Transverse colon (tissue), 4 donors: ENCODE measurements at regions not wholly inside any gene's neighbourhood (a gene's known extent, or its start where the extent isn't known, plus 50 kb on each side); places are given as distances from the start of the nearest gene placed in this dataset.

ENCODE experiments used
- DNase-seq: peaks from one replicate; pipeline ENCODE4 v3.0.0-alpha.2; 2019
- H3K27ac ChIP-seq, 4 donors: fragments of 200-600 bp; sonication (generic); 2 replicates each; pipeline ENCODE4 v1.5.1; 2016 to 2018; ENCODE audit warnings: inconsistent platforms in 4 of 4
- H3K27me3 ChIP-seq: fragments of 200-600 bp; sonication (generic); 2 replicates; pipeline ENCODE4 v1.5.1; 2017; ENCODE audit warnings: inconsistent platforms
- H3K36me3 ChIP-seq, 4 donors: fragments of 200-600 bp; sonication (generic); 2 replicates each; pipeline ENCODE4 v1.5.1; 2017 to 2019; ENCODE audit warnings: inconsistent platforms in 4 of 4
- H3K4me1 ChIP-seq, 4 donors: fragments of 200-600 bp; sonication (generic); 2 replicates each; pipeline ENCODE4 v1.5.1; 2017 to 2020; ENCODE audit warnings: inconsistent platforms in 4 of 4
- H3K4me3 ChIP-seq, 4 donors: fragments of 200-600 bp; sonication (generic); 1 replicate in 1 of 4; 2 replicates in 3 of 4; pipeline versions ENCODE4 v1.5.1 to v1.6.1; 2017 to 2019; ENCODE audit warnings: inconsistent platforms in 4 of 4
- H3K9me3 ChIP-seq, 2 donors: fragments of 200-600 bp; sonication (generic); 2 replicates each; pipeline ENCODE4 v1.5.1; 2017 to 2019; ENCODE audit warnings: inconsistent platforms in 2 of 2
- CTCF ChIP-seq, 5 experiments: fragments of 200-600 bp in 3 of 5; fragments of 450-650 bp in 2 of 5; sonication (generic) in 3 of 5; IDR thresholded peaks; 1 replicate in 2 of 5; 2 replicates in 3 of 5; pipeline ENCODE4 v1.5.1; 2016 to 2017; ENCODE audit warnings: antibody characterized with exemption in 5 of 5, inconsistent platforms in 3 of 5, mild to moderate bottlenecking in 2 of 5, moderate library complexity in 1 of 5
- EP300 ChIP-seq: sonication (generic); formaldehyde crosslinking; IDR thresholded peaks from one replicate; pipeline ENCODE4 v1.6.1; 2017; ENCODE audit warnings: antibody characterized with exemption, low read depth
- POLR2A ChIP-seq: fragments of 450-650 bp; IDR thresholded peaks from one replicate; pipeline ENCODE4 v1.6.1; 2016; ENCODE audit warnings: antibody characterized with exemption, mild to moderate bottlenecking, moderate library complexity
- POLR2AphosphoS5 ChIP-seq, 3 donors: sonication (generic); formaldehyde crosslinking; IDR thresholded peaks; one replicate each; pipeline ENCODE4 v1.6.1; 2016; ENCODE audit warnings: antibody characterized with exemption in 3 of 3
- WGBS, 2 donors: methylation state at CpG; one replicate each; pipeline ENCODE4 v1.1.5; 2018; ENCODE audit warnings: low coverage in 1 of 2; 5-methylcytosine and 5-hydroxymethylcytosine counted together
- in situ Hi-C, 4 donors: fragments of 200-750 bp; cut with MboI; loops; one replicate each; pipeline versions ENCODE4 v1.15.0 to v1.15.1; 2017; ENCODE audit warnings: low sequenced_read_pairs in 3 of 4, low pct_ligation_motif_present in 1 of 4, low pct_unique_long_range_greater_than_20kb in 1 of 4
- intact Hi-C: fragments of 100-400 bp; cut with DNase I; formaldehyde crosslinking; loops from one replicate; pipeline ENCODE4 v1.15.1; 2023; ENCODE audit warnings: low total_unique reads

- DNase-seq: no peak
- H3K4me3 ChIP-seq: no peak overlapping the region
- WGBS, 2 donors: 54 to 70% methylated on average over 2 of the region's 2 CpGs
- intact Hi-C loops (no loop called here), in situ Hi-C loops (no loop called here)
- H3K27ac ChIP-seq: no peak overlapping the region
- TF ChIP-seq CTCF (IDR thresholded peaks at IDR 0.05) (no peak), EP300 (no peak), POLR2A (no peak), POLR2AphosphoS5 (IDR thresholded peaks at IDR 0.05) (no peak)
- no peaks in the 10 kb centered on the region for H3K36me3 ChIP-seq
- H3K9me3 ChIP-seq: no peaks in the 10 kb centered on the region
- no peaks in the 10 kb centered on the region for H3K27me3 ChIP-seq
- H3K4me1 ChIP-seq: no peaks in the 10 kb centered on the region
These were observed 396.8 kb upstream of the ANKRD30A start for GRCh38 chr10:36728626-36729025.

GRCh38 chr10:36725581-36726520 is 399.5 kb upstream of the ANKRD30A start:
- Histone ChIP-seq H3K9me3 (no peaks in the 10 kb centered on the region), H3K4me3 (no peak overlapping the region), H3K27ac (no peak overlapping the region), H3K36me3 (no peaks in the 10 kb centered on the region), H3K4me1 (no peaks in the 10 kb centered on the region), H3K27me3 (no peaks in the 10 kb centered on the region)
- DNase-seq: no peak
- 70 to 71% methylated on average over 6 of the region's 6 CpGs for WGBS, 2 donors
- TF ChIP-seq CTCF (IDR thresholded peaks at IDR 0.05): no peak
- no peak for TF ChIP-seq EP300
- TF ChIP-seq POLR2A: no peak
- TF ChIP-seq POLR2AphosphoS5 (IDR thresholded peaks at IDR 0.05): no peak
- in situ Hi-C loops: no loop called here
- intact Hi-C loops: no loop called here

- Histone ChIP-seq H3K9me3 (no peaks in the 10 kb centered on the region), H3K27ac (no peak overlapping the region), H3K4me3 (no peak overlapping the region), H3K27me3 (no peaks in the 10 kb centered on the region), H3K4me1 (no peaks in the 10 kb centered on the region), H3K36me3 (no peaks in the 10 kb centered on the region)
- intact Hi-C loops: no loop called here
- DNase-seq: no peak
- 90 to 94% methylated on average over 2 to 9 of the region's 9 CpGs for WGBS, 2 donors
- TF ChIP-seq POLR2A (no peak), POLR2AphosphoS5 (IDR thresholded peaks at IDR 0.05) (no peak), EP300 (no peak), CTCF (IDR thresholded peaks at IDR 0.05) (no peak)
- in situ Hi-C loops: no loop called here
These were observed 402.6 kb upstream of the ANKRD30A start for GRCh38 chr10:36722777-36723176.

- 50 to 63% methylated on average over 1 to 2 of the region's 2 CpGs for WGBS, 2 donors
- no peak overlapping the region for H3K27ac ChIP-seq
- no peaks in the 10 kb centered on the region for H3K27me3 ChIP-seq
- H3K9me3 ChIP-seq: no peaks in the 10 kb centered on the region
- DNase-seq: no peak
- TF ChIP-seq POLR2A: no peak
- no peak for TF ChIP-seq POLR2AphosphoS5 (IDR thresholded peaks at IDR 0.05)
- H3K4me3 ChIP-seq: no peak overlapping the region
- in situ Hi-C loops: no loop called here
- H3K36me3 ChIP-seq: no peaks in the 10 kb centered on the region
- intact Hi-C loops: no loop called here
- no peaks in the 10 kb centered on the region for H3K4me1 ChIP-seq
These were observed 403.5 kb upstream of the ANKRD30A start for GRCh38 chr10:36721871-36722270.
